Kasumi-1 (cell line): ENCODE measurements at regions not wholly inside any gene's neighbourhood (a gene's known extent, or its start where the extent isn't known, plus 50 kb on each side); places are given as distances from the start of the nearest gene placed in this dataset.
A peak's percentile ranks its signal among the peaks of the same experiment; 100 is the strongest.
"Not testable (repeated sequence)": the region's sequence is repeated elsewhere in the genome, so short reads cannot be mapped to it uniquely, and the experiment has no call there.

Experiments
- DNase-seq, 2 experiments: peaks; one replicate each; lab custom pipeline; 2025; lab: John Stamatoyannopoulos, UW

DNA sequence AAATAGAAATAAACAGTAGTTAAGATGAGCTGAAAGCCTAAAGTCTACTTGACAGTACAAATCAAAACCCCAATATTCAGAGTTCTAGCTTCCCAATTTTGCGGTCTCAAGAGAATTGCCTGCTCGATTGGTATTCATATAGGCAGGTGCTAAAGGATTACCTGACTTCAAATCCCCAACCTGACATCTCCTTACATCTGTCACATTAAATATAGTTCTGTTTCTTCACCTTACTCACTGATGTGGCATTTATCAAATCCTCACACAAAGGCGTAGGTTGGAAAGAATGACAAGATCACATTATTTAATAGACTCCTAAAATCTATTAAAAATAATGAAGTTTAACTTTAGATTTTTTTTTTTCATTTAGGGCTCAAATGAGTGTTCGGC lies 72.8 kb upstream of the ANKH start:
- no peak for DNase-seq

DNA sequence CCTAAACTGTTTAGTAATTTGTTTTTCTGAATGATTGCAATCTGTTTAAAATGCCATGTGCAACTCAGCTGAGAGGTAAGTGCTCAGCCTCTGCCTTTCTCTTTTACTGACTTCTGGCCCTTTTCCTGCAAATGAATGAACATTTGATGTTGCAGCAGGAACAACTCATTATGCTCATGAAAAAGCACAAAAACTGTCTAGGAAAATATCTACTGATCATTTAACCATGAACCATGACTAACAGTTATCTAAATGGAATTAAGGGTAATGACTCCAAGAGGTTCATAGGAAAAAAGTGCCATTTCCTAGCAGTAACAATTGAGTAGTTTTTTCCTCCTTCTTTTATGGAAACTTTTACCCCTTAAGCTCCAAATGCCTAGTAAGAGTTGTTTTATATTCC lies 70.6 kb upstream of the ANKH start:
- DNase-seq = no peak

DNA sequence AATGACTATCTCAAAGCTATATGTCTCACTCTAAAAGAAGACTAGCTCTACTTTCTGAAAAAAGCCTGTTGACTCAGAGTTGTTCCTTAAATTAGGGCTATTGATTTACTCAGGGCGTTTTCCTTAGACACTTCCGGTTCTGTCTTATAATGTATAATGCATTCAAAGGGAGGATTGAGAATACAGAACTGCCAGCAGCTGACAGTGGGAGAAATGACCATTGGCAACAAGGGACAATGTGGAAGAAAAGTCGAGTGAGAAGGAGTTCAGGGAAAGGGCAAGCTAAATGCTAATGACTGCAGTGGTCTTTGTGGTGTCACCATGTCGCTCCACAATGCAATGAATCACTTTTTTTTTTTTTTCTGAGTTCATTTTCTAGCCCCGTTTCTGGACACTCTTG lies 65.7 kb upstream of the ANKH start:
- DNase-seq = no peak

DNA sequence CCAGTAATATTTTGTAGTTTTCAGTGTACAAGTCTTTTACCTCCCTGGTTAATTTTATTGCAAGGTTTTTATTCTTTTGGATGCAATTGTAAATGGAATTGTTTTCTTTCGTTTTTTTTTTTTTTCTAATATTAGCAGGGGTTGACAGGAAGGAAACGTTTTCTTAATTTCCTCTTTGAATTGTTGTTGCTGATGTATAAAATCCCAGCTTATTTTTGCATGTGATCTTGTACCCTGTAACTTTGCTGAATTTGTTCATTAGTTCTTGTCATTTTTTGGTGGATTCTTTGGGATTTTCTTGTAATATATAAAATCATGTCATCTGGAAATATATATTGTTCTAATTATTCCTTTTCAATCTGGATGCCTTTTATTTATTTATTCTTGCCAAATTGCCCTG lies 65.0 kb upstream of the ANKH start:
- no peak for DNase-seq

DNA sequence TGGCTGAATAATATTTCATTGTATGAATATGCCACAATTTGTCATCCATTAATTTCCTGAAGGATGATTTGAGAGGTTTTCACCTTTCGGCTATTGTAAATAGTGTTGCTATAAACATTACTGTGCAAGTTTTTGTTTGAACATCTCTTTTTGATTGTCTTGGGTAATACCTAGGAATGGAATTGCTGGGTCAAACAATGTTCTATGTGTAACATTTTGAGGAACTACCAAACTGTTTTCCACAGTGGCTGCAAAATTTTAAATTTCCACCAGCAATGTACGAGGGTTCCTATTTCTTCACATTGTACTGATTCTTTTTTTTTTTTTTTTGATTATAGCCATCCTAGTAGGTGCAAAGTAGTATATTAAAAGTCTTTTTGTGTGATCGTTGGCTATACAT lies 63.8 kb upstream of the ANKH start:
- DNase-seq = no peak

DNA sequence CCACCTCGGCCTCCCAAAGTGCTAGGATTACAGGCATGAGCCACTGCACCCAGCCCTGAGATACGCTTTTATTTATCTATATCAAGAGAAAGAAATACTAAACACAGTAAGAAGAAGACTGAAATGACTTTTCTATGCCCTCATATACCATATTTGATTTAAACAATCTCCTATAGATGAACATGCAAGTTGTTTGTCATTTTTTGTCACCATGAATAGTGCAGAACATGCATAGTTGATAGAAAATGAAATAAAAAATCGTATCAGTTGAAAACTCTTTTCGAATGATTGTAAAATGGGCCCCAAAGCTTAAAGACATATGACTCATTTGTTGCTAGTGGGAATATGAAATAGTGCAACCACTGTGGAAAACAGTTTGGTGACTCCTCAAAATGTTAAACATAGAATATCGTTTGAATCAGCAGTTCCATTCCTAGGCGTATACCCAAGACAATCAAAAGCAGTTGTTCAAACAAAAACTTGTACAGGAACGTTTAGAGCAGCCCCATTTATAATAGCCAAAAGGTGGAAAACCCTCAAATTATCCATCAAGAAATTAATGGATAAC lies 61.4 kb upstream of the ANKH start:
- DNase-seq = no peak

DNA sequence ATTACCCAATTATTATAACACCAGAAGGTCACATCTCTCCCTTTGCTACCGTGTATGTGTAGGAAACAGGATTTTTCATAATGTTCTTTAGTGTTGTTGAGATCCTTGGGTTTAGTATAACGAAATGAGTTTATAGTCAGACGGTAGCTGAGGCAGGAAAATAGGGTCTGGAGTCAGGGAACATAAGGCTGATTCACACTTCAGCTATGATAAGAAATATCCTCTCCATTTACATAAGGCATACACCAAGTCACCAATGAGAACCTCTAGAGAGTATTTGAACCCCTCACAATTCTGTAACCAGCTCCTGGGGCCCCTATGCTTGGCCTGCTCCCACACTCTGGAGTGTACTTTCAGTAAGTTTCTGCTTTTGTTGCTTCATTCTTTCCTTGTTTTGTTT lies 58.9 kb upstream of the ANKH start:
- no peak for DNase-seq

DNA sequence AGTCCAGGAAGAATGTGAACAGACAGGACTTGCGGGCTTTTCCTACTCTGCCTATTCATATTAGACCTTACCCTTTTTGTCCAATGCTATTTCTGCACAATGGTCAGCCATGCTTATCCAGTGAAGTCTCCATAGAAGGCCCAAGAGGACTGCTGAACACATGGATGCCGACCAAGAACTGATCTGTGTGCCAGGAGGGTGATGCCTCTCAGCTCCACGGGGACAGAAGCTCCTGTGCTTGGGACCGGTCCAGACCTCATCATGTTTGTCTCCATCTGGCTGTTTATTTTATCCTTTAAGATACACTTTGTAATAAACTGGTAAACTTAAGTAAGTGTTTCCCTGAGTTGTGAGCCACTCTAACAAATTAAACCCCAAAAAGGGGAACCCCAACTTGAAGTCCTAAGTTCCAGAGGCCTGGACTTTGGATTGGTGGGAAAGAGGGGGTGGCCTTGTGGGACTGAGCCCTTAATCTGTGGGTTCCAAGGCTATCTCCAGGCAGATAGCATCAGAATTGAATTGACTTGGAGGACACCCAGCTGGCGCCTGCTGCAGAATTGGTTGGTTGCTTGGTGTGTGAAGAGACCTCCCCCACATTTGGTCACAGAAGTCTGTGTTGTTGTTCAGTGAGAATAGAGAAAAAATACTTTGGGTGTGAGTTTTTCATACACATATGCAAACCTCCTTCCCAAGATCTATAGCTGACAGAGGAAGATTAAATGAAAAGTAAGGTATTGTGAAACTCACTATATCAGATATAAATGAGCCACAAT lies 57.9 kb upstream of the ANKH start:
- no peak for DNase-seq

DNA sequence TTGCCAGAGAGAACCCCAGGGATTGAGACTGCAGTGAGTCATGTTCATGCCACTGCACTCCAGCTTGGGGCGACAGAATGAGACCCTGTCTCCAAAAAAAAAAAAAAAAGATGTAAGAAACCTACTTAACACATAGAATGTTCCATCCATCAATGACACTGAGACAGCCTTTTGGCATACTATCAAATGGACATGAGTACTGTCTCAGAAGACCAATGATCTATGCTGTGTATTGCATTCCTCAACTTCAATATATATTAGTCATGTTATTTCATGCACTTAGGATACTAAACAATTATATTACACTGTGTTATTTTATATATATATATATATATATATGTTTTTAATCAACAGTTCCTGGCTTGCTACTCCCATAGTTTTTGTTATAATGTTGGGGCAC lies 57.1 kb upstream of the ANKH start:
- DNase-seq = no peak

DNA sequence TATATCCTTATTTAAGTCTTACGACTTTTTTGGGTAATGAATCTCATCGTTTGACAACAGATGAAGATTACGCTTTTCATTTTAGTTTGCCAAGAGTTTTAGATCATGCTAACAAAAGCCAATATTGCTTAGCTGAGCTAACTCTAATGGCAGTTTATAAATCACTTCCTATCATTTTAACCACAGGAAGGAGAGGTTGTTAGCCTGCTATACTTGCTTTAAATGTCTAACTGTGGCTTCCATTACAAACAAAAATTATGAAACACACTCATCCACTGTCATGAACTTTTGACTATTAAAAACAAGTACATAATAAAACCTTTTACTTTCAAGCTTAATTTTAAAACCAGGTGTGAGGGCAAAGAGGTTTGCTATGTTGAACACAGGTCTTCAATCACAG lies 53.7 kb upstream of the ANKH start:
- peak; percentile 16 to 23 for DNase-seq

DNA sequence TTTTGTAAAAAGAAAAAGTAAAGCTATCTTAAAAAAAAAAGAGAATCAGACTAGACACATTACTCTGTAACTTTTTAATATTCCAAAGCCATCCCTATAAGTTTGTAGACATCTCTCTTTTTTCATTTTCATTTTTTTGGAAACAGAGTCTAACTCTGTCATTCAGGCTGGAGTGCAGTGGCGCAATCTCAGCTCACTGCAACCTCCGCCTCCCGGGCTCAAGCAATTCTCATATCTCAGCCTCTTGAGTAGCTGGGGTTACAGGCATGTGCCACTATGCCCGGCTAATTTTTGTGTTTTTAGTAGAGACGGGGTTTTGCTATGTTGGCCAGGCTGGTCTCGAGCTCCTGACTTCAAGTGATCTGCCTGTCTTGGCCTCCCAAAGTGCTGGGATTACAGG lies 51.4 kb upstream of the ANKH start:
- not testable (repeated sequence) for DNase-seq

DNA sequence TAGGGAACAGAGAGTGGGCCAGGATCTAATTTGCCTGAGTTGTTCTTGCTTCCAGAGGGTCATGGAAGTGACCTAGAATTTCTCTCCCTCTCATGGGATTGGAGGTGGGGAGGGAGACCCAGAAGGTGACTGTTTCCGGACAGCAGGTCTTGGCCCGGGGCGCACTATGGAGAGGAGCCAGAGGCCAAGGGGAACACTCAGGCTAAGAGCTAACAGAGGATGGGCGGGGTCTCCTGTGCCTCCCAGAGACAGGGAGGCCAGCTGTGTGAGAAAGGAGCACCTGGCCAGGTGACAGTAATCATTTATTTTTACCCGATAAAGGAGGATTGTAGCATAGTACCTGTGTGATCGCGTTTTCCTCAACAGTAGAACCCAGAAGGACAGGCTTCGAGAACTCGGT lies 50.9 kb upstream of the ANKH start:
- no peak for DNase-seq
